Activated naive CD8-positive, alpha-beta T cell treated with anti-CD3 and anti-CD28 coated beads, Interleukin-2, amount 50 U/mL, for 24 hours (primary cell): ENCODE measurements at regions not wholly inside any gene's neighbourhood (a gene's known extent, or its start where the extent isn't known, plus 50 kb on each side); places are given as distances from the start of the nearest gene placed in this dataset.
"Not testable (repeated sequence)": the region's sequence is repeated elsewhere in the genome, so short reads cannot be mapped to it uniquely, and the experiment has no call there.

Experiments used
- ATAC-seq: fragments of 150-1000 bp; cut with Tn5 transposase; one replicate; pipeline ENCODE4 v1.10.0; 2021
- DNase-seq: peaks from one replicate; pipeline ENCODE4 v3.0.0; 2021
- H3K27ac Mint-ChIP-seq: one replicate; pipeline ENCODE4 v1.8.0; 2021; ENCODE audit warnings: mild to moderate bottlenecking, mixed read lengths
- H3K27me3 Mint-ChIP-seq: one replicate; pipeline ENCODE4 v1.8.0; 2021; ENCODE audit warnings: mixed read lengths
- H3K36me3 Mint-ChIP-seq: one replicate; pipeline ENCODE4 v1.8.0; 2021; ENCODE audit warnings: low read depth, mixed read lengths
- H3K4me1 Mint-ChIP-seq: one replicate; pipeline ENCODE4 v1.8.0; 2021; ENCODE audit warnings: mixed read lengths
- H3K4me3 Mint-ChIP-seq: one replicate; pipeline ENCODE4 v1.8.0; 2021; ENCODE audit warnings: mild to moderate bottlenecking, moderate library complexity, mixed read lengths
- H3K9me3 Mint-ChIP-seq: one replicate; pipeline ENCODE4 v1.8.0; 2021; ENCODE audit warnings: mixed read lengths

GRCh38 chr6:14549304-14549770 lies 431.8 kb downstream of the CD83 start:
- no peaks in the 10 kb centered on the region for H3K4me1 Mint-ChIP-seq
- no peak for ATAC-seq
- H3K9me3 Mint-ChIP-seq = no peaks in the 10 kb centered on the region
- no peak overlapping the region for H3K4me3 Mint-ChIP-seq
- H3K27ac Mint-ChIP-seq = no peak overlapping the region
- H3K36me3 Mint-ChIP-seq = no peaks in the 10 kb centered on the region
- no peak for DNase-seq
- peaks cover 2% of the 10 kb centered on the region for H3K27me3 Mint-ChIP-seq

- Mint-ChIP-seq H3K4me1 (no peaks in the 10 kb centered on the region), H3K27ac (no peak overlapping the region), H3K27me3 (peaks cover 2% of the 10 kb centered on the region), H3K4me3 (no peak overlapping the region), H3K36me3 (no peaks in the 10 kb centered on the region), H3K9me3 (no peaks in the 10 kb centered on the region)
- DNase-seq (no peak), ATAC-seq (no peak)
Observed at GRCh38 chr6:14549871-14550270, 432.3 kb downstream of the CD83 start.

- Mint-ChIP-seq H3K4me1 (no peaks in the 10 kb centered on the region), H3K27ac (no peak overlapping the region), H3K4me3 (no peak overlapping the region), H3K36me3 (no peaks in the 10 kb centered on the region), H3K27me3 (peaks cover 2% of the 10 kb centered on the region), H3K9me3 (no peaks in the 10 kb centered on the region)
- ATAC-seq (no peak), DNase-seq (no peak)
Observed at GRCh38 chr6:14550410-14550809, 432.8 kb downstream of the CD83 start.

- H3K4me1 Mint-ChIP-seq = no peaks in the 10 kb centered on the region
- ATAC-seq (no peak), DNase-seq (no peak)
- peaks cover 2% of the 10 kb centered on the region for H3K27me3 Mint-ChIP-seq
- no peaks in the 10 kb centered on the region for H3K36me3 Mint-ChIP-seq
- H3K9me3 Mint-ChIP-seq = no peaks in the 10 kb centered on the region
- no peak overlapping the region for H3K27ac Mint-ChIP-seq
- no peak overlapping the region for H3K4me3 Mint-ChIP-seq
Observed at GRCh38 chr6:14550822-14551221, 433.2 kb downstream of the CD83 start.

GRCh38 chr6:14551601-14552000 lies 434.0 kb downstream of the CD83 start:
- not testable (repeated sequence) for H3K4me3 Mint-ChIP-seq, H3K4me1 Mint-ChIP-seq, DNase-seq, H3K9me3 Mint-ChIP-seq, H3K27me3 Mint-ChIP-seq, ATAC-seq, H3K36me3 Mint-ChIP-seq, H3K27ac Mint-ChIP-seq

- H3K4me1 Mint-ChIP-seq = no peaks in the 10 kb centered on the region
- DNase-seq (no peak), ATAC-seq (no peak)
- H3K4me3 Mint-ChIP-seq = no peak overlapping the region
- no peaks in the 10 kb centered on the region for H3K9me3 Mint-ChIP-seq
- no peak overlapping the region for H3K27ac Mint-ChIP-seq
- H3K27me3 Mint-ChIP-seq = no peaks in the 10 kb centered on the region
- no peaks in the 10 kb centered on the region for H3K36me3 Mint-ChIP-seq
Observed at GRCh38 chr6:14552891-14553290, 435.3 kb downstream of the CD83 start.

GRCh38 chr6:14553515-14553914 lies 435.9 kb downstream of the CD83 start:
- Mint-ChIP-seq H3K27ac (no peak overlapping the region), H3K36me3 (no peaks in the 10 kb centered on the region), H3K27me3 (no peaks in the 10 kb centered on the region), H3K4me3 (no peak overlapping the region), H3K9me3 (no peaks in the 10 kb centered on the region), H3K4me1 (no peaks in the 10 kb centered on the region)
- DNase-seq = no peak
- no peak for ATAC-seq

- no peak for DNase-seq
- H3K9me3 Mint-ChIP-seq = peaks cover 4% of the 10 kb centered on the region
- H3K27me3 Mint-ChIP-seq = no peaks in the 10 kb centered on the region
- ATAC-seq = no peak
- H3K4me3 Mint-ChIP-seq = no peak overlapping the region
- H3K36me3 Mint-ChIP-seq = no peaks in the 10 kb centered on the region
- H3K4me1 Mint-ChIP-seq = no peaks in the 10 kb centered on the region
- H3K27ac Mint-ChIP-seq = no peak overlapping the region
Observed at GRCh38 chr6:14555804-14556203, 438.2 kb downstream of the CD83 start.

- no peaks in the 10 kb centered on the region for H3K4me1 Mint-ChIP-seq
Observed at GRCh38 chr6:14559746-14560536, 442.4 kb downstream of the CD83 start.

GRCh38 chr6:14561563-14561962 lies 444.0 kb downstream of the CD83 start:
- H3K36me3 Mint-ChIP-seq, H3K4me1 Mint-ChIP-seq, H3K27ac Mint-ChIP-seq, DNase-seq, H3K27me3 Mint-ChIP-seq, H3K4me3 Mint-ChIP-seq, ATAC-seq: not testable (repeated sequence)
- peaks cover 26% of the 10 kb centered on the region for H3K9me3 Mint-ChIP-seq

More at GRCh38 chr6:14559746-14560536, 442.4 kb downstream of the CD83 start:
- Mint-ChIP-seq H3K4me3 (no peak overlapping the region), H3K27me3 (no peaks in the 10 kb centered on the region), H3K9me3 (peaks cover 26% of the 10 kb centered on the region), H3K27ac (no peak overlapping the region), H3K36me3 (peaks cover 10% of the 10 kb centered on the region)
- no peak for ATAC-seq
- DNase-seq = no peak

- H3K4me1 Mint-ChIP-seq = no peaks in the 10 kb centered on the region
- no peak for DNase-seq
- no peak for ATAC-seq
- H3K27ac Mint-ChIP-seq = no peak overlapping the region
- H3K9me3 Mint-ChIP-seq = peaks cover 13% of the 10 kb centered on the region
- H3K36me3 Mint-ChIP-seq = peaks cover 8% of the 10 kb centered on the region
- no peak overlapping the region for H3K4me3 Mint-ChIP-seq
- H3K27me3 Mint-ChIP-seq = no peaks in the 10 kb centered on the region
Observed at GRCh38 chr6:14567842-14568241, 450.3 kb downstream of the CD83 start.

- Mint-ChIP-seq H3K27me3 (no peaks in the 10 kb centered on the region), H3K4me1 (peaks cover 5% of the 10 kb centered on the region), H3K4me3 (no peak overlapping the region), H3K9me3 (peaks cover 5% of the 10 kb centered on the region), H3K36me3 (peaks cover 2% of the 10 kb centered on the region), H3K27ac (no peak overlapping the region)
- ATAC-seq = no peak
- no peak for DNase-seq
Observed at GRCh38 chr6:14569394-14569793, 451.8 kb downstream of the CD83 start.

GRCh38 chr6:14569874-14570273 lies 452.3 kb downstream of the CD83 start:
- not testable (repeated sequence) for ATAC-seq, H3K27ac Mint-ChIP-seq, DNase-seq, H3K27me3 Mint-ChIP-seq, H3K4me3 Mint-ChIP-seq, H3K9me3 Mint-ChIP-seq, H3K4me1 Mint-ChIP-seq, H3K36me3 Mint-ChIP-seq

GRCh38 chr6:14571001-14571400 lies 453.4 kb downstream of the CD83 start:
- Mint-ChIP-seq H3K4me3 (no peak overlapping the region), H3K4me1 (peaks cover 6% of the 10 kb centered on the region), H3K27ac (no peak overlapping the region), H3K9me3 (peaks cover 1% of the 10 kb centered on the region), H3K27me3 (no peaks in the 10 kb centered on the region), H3K36me3 (no peaks in the 10 kb centered on the region)
- no peak for DNase-seq
- ATAC-seq = no peak

GRCh38 chr6:14571746-14572145 lies 454.2 kb downstream of the CD83 start:
- peaks cover 6% of the 10 kb centered on the region for H3K4me1 Mint-ChIP-seq
- DNase-seq (no peak), ATAC-seq (no peak)
- H3K27me3 Mint-ChIP-seq = no peaks in the 10 kb centered on the region
- H3K4me3 Mint-ChIP-seq = no peak overlapping the region
- H3K36me3 Mint-ChIP-seq = no peaks in the 10 kb centered on the region
- H3K27ac Mint-ChIP-seq = no peak overlapping the region
- H3K9me3 Mint-ChIP-seq = peaks cover 8% of the 10 kb centered on the region
